Lung (tissue), 11 donors: ENCODE measurements at regions not wholly inside any gene's neighbourhood (a gene's known extent, or its start where the extent isn't known, plus 50 kb on each side); places are given as distances from the start of the nearest gene placed in this dataset.

Experiments
- ATAC-seq: fragments of 200-7000 bp; cut with Tn5 transposase; one replicate; pipeline ENCODE4 v1.9.1; 2020; ENCODE audit warnings: moderate number of reproducible peaks; ENCODE audit not compliant: insufficient read depth, low FRiP score
- DNase-seq, 3 donors: peaks; one replicate each; pipeline ENCODE4 v3.0.0-alpha.2; 2013 to 2017
- H3K27ac ChIP-seq, 2 donors: one replicate each; pipeline ENCODE4 v1.5.1; 2013; ENCODE audit warnings: mild to moderate bottlenecking in 2 of 2, moderate library complexity in 2 of 2, control low read depth in 1 of 2, inconsistent platforms in 1 of 2, low read depth in 1 of 2, low read length in 1 of 2
- H3K27me3 ChIP-seq, 3 donors: one replicate each; pipeline ENCODE4 v1.5.1; 2013; ENCODE audit warnings: low read length in 2 of 3; ENCODE audit not compliant: control insufficient read depth in 3 of 3, insufficient read depth in 3 of 3
- H3K36me3 ChIP-seq, 4 donors: one replicate each; pipeline ENCODE4 v1.5.1; 2013; ENCODE audit warnings: low read length in 4 of 4, mild to moderate bottlenecking in 1 of 4, moderate library complexity in 1 of 4; ENCODE audit not compliant: control insufficient read depth in 4 of 4, insufficient read depth in 4 of 4
- H3K4me1 ChIP-seq, 5 donors: one replicate each; pipeline ENCODE4 v1.5.1; 2013; ENCODE audit warnings: low read length in 5 of 5, mild to moderate bottlenecking in 2 of 5, moderate library complexity in 1 of 5; ENCODE audit not compliant: control insufficient read depth in 5 of 5, insufficient read depth in 5 of 5
- H3K4me3 ChIP-seq: one replicate; pipeline ENCODE4 v1.5.1; 2013; ENCODE audit warnings: mild to moderate bottlenecking, control low read depth, moderate library complexity
- H3K9ac ChIP-seq, 2 donors: one replicate each; pipeline ENCODE4 v1.5.1; 2013; ENCODE audit warnings: low read length in 2 of 2, control low read depth in 1 of 2; ENCODE audit not compliant: insufficient read depth in 1 of 2
- H3K9me3 ChIP-seq, 4 donors: one replicate each; pipeline ENCODE4 v1.5.1; 2013; ENCODE audit warnings: low read length in 3 of 4, mild to moderate bottlenecking in 1 of 4, moderate library complexity in 1 of 4; ENCODE audit not compliant: control insufficient read depth in 4 of 4, insufficient read depth in 3 of 4
- WGBS, 2 donors: extraction: QIAGEN DNeasy Blood & Tissue Kit; methylation state at CpG; one replicate each; pipeline ENCODE4 v1.1.7; 2013; 5-methylcytosine and 5-hydroxymethylcytosine counted together
- TF ChIP-seq, protein P1 (sequence below): IDR thresholded peaks from 2 replicates; pipeline ENCODE4 v1.5.1; 2012; ENCODE audit warnings: mild to moderate bottlenecking; ENCODE audit errors: control extremely low read depth, extremely low read depth
- donor health status: control.
- donor health status: control.
- donor health status: Bipolar disorder and iron deficiency.
- donor health status: healthy.
- donor health status: DM: yes; HTN: yes; CAD: no.

DNA sequence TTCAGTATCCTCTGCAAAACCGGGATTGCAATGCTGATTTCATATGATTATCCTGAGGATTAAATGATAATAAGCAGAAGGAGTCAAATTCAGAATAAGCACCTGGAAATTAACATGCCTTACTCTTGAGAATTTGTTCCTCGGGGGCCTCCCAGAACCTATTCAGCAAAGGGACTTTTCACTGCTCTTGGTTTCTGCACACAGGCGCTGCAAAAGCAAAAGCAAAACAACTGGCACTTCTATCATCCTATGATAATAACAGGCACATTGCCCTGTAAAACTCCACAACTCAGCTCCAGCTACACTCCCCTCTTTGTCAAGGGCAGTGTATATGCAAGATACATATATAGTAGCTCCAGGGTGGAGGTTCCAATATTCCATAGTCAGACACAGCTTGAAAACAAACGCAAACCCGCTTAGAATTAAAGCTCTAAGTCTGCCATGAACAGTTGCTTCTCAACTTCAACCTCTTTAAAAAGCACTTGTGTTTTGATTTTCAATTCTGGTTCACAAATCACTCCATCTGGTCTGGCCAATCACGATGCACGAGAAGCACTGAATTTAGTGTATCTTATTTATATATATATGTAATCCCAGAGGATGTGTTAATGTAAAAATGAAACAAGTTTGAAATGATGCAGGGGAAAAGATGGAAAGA is 119.9 kb upstream of the PTER start:
- Histone ChIP-seq H3K4me1 (no peaks in the 10 kb centered on the region), H3K9ac (no peak overlapping the region), H3K36me3 (no peaks in the 10 kb centered on the region), H3K27me3 (no peaks in the 10 kb centered on the region), H3K9me3 (no peaks in the 10 kb centered on the region), H3K4me3 (no peak overlapping the region), H3K27ac (no peak overlapping the region)
- no peak for ATAC-seq
- TF ChIP-seq, protein P1, sequence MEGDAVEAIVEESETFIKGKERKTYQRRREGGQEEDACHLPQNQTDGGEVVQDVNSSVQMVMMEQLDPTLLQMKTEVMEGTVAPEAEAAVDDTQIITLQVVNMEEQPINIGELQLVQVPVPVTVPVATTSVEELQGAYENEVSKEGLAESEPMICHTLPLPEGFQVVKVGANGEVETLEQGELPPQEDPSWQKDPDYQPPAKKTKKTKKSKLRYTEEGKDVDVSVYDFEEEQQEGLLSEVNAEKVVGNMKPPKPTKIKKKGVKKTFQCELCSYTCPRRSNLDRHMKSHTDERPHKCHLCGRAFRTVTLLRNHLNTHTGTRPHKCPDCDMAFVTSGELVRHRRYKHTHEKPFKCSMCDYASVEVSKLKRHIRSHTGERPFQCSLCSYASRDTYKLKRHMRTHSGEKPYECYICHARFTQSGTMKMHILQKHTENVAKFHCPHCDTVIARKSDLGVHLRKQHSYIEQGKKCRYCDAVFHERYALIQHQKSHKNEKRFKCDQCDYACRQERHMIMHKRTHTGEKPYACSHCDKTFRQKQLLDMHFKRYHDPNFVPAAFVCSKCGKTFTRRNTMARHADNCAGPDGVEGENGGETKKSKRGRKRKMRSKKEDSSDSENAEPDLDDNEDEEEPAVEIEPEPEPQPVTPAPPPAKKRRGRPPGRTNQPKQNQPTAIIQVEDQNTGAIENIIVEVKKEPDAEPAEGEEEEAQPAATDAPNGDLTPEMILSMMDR = no peak
- DNase-seq = no peak
- 84 to 88% methylated on average over 7 of the region's 7 CpGs for WGBS, 2 donors

DNA sequence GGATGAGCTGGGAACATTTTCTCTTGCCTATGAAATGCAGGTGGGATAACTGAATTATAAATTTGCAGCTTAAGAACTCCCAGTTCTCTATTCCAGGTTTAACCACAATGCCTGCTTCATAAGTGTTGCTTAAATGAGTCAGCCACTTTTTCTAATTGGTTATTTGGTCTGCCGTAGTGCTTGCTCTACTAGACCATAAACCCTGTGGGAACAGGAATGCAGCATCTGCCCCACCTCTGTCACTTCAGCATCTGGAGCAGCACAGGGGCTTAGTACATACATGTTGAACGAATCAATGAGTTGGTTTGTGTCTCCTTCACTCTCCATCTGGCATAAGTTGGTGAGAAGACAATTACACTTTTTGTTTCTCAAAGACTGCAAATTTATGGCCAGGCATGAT is 95.2 kb upstream of the PTER start:
- peaks cover 0 to 5% (median 0%) of the 10 kb centered on the region in 4 donors for H3K9me3 ChIP-seq
- TF ChIP-seq, protein P1 = no peak
- no peak overlapping the region for H3K27ac ChIP-seq
- 76 to 78% methylated on average over 2 of the region's 2 CpGs for WGBS, 2 donors
- DNase-seq (no peak), ATAC-seq (no peak)
- H3K9ac ChIP-seq = no peak overlapping the region
- H3K4me1 ChIP-seq = no peaks in the 10 kb centered on the region
- H3K27me3 ChIP-seq = no peaks in the 10 kb centered on the region
- no peak overlapping the region for H3K4me3 ChIP-seq
- no peaks in the 10 kb centered on the region for H3K36me3 ChIP-seq

DNA sequence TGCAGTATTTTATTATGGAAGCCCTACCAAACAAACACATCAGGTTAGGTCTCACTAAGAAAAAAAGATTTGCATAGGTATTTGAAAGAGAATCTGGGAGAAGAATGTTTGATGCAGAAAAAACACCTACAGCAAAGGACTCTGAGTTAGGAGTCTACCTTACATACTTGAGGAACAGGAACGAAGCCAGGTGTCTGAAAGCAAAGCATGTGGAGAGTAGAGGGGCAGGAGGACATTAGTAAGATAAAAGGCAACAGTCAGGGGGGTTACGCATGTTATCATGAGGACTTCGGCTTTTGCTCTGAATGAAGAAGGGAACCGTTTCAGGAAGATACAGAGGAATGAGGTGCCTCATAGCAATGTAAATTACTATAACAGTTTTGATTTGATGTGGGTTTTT is 87.9 kb upstream of the PTER start:
- Histone ChIP-seq H3K4me1 (no peaks in the 10 kb centered on the region), H3K4me3 (no peak overlapping the region), H3K9me3 (peaks cover 0 to 5% (median 0%) of the 10 kb centered on the region in 4 donors), H3K9ac (no peak overlapping the region), H3K27me3 (no peaks in the 10 kb centered on the region), H3K36me3 (no peaks in the 10 kb centered on the region), H3K27ac (no peak overlapping the region)
- DNase-seq (no peak), ATAC-seq (no peak)
- WGBS, 2 donors = 64 to 80% methylated on average over 4 of the region's 4 CpGs
- TF ChIP-seq, protein P1 = no peak

- no peak for DNase-seq
- H3K4me1 ChIP-seq = no peaks in the 10 kb centered on the region
- H3K27me3 ChIP-seq = no peaks in the 10 kb centered on the region
- H3K9ac ChIP-seq = no peak overlapping the region
- no peak for ATAC-seq
- H3K36me3 ChIP-seq = no peaks in the 10 kb centered on the region
- H3K9me3 ChIP-seq = no peaks in the 10 kb centered on the region
- TF ChIP-seq, protein P1 = no peak
- 88 to 95% methylated on average over 5 of the region's 5 CpGs for WGBS, 2 donors
- no peak overlapping the region for H3K4me3 ChIP-seq
- no peak overlapping the region for H3K27ac ChIP-seq
Measured at GRCh38 chr10:16352146-16352545, 84.7 kb upstream of the PTER start.
